ENCODE measurements at regions not wholly inside any gene's neighbourhood (a gene's known extent, or its start where the extent isn't known, plus 50 kb on each side); places are given as distances from the start of the nearest gene placed in this dataset.

GRCh38 chr5:5370059-5370774 is 52.3 kb upstream of the ICE1 start:
- no peaks in the 10 kb centered on the region for H3K4me1 ChIP-seq (replicated peaks)
- no peak overlapping the region for H3K27ac ChIP-seq
- 84% methylated on average over 7 of the region's 7 CpGs for WGBS
- no peak for DNase-seq (ENCODE audit: low spot score)
- H3K36me3 ChIP-seq: no peaks in the 10 kb centered on the region
- no peak overlapping the region for H3K4me3 ChIP-seq
- TF ChIP-seq POLR2A (IDR thresholded peaks at IDR 0.05) (no peak), POLR2AphosphoS5 (IDR thresholded peaks at IDR 0.05) (no peak), CTCF (IDR thresholded peaks at IDR 0.05) (no peak)
- H3K9me3 ChIP-seq: no peaks in the 10 kb centered on the region
- intact Hi-C loops (cut with DNase I): no loop called here
- no peaks in the 10 kb centered on the region for H3K27me3 ChIP-seq (replicated peaks; ENCODE audit: insufficient read depth)

GRCh38 chr5:5371005-5371404 is 51.5 kb upstream of the ICE1 start:
- H3K36me3 ChIP-seq: no peaks in the 10 kb centered on the region
- intact Hi-C loops (cut with DNase I): no loop called here
- no peak for DNase-seq (ENCODE audit: low spot score)
- no peaks in the 10 kb centered on the region for H3K4me1 ChIP-seq (replicated peaks)
- no peak for TF ChIP-seq POLR2A (IDR thresholded peaks at IDR 0.05)
- TF ChIP-seq CTCF (IDR thresholded peaks at IDR 0.05): no peak
- no peak for TF ChIP-seq POLR2AphosphoS5 (IDR thresholded peaks at IDR 0.05)
- no peak overlapping the region for H3K27ac ChIP-seq
- H3K27me3 ChIP-seq (replicated peaks; ENCODE audit: insufficient read depth): no peaks in the 10 kb centered on the region
- 92% methylated on average over 6 of the region's 6 CpGs for WGBS
- H3K9me3 ChIP-seq: no peaks in the 10 kb centered on the region
- H3K4me3 ChIP-seq: no peak overlapping the region

DNA sequence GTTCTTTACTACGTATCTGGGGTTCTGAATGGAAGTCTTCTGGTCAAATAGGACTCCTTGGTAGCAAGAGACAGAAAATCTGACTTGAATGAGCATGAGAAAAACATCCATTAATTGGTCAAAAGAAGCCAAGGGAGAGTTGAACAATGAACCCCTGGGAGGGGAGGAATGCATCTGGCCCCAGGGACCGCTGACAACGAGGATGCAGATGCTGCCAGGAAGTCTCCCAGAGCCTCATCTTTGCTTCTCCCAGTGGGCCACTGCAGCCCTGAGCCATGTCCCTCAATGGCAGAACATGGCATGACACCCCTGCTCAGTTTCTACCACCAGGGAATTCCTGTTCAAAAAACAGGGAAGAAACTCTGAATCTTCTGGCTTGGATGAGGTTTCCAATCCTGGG is 50.5 kb upstream of the ICE1 start:
- H3K4me3 ChIP-seq: no peak overlapping the region
- H3K36me3 ChIP-seq: no peaks in the 10 kb centered on the region
- intact Hi-C loops (cut with DNase I): no loop called here
- H3K9me3 ChIP-seq: no peaks in the 10 kb centered on the region
- no peak for TF ChIP-seq CTCF (IDR thresholded peaks at IDR 0.05)
- TF ChIP-seq POLR2A (IDR thresholded peaks at IDR 0.05): no peak
- TF ChIP-seq POLR2AphosphoS5 (IDR thresholded peaks at IDR 0.05): no peak
- 93% methylated on average over 3 of the region's 3 CpGs for WGBS
- no peak overlapping the region for H3K27ac ChIP-seq
- no peaks in the 10 kb centered on the region for H3K4me1 ChIP-seq (replicated peaks)
- no peaks in the 10 kb centered on the region for H3K27me3 ChIP-seq (replicated peaks; ENCODE audit: insufficient read depth)
- no peak for DNase-seq (ENCODE audit: low spot score)

GRCh38 chr5:5372511-5372910 is 50.0 kb upstream of the ICE1 start:
- WGBS: 47% methylated on average over 1 of the region's 1 CpG
- intact Hi-C loops (cut with DNase I): no loop called here
- no peak overlapping the region for H3K27ac ChIP-seq
- TF ChIP-seq POLR2A (IDR thresholded peaks at IDR 0.05) (no peak), POLR2AphosphoS5 (IDR thresholded peaks at IDR 0.05) (peak; percentile 58), CTCF (IDR thresholded peaks at IDR 0.05) (no peak)
- H3K36me3 ChIP-seq: no peaks in the 10 kb centered on the region
- no peaks in the 10 kb centered on the region for H3K9me3 ChIP-seq
- no peaks in the 10 kb centered on the region for H3K4me1 ChIP-seq (replicated peaks)
- H3K4me3 ChIP-seq: no peak overlapping the region
- peak; percentile 9 for DNase-seq (ENCODE audit: low spot score)
- H3K27me3 ChIP-seq (replicated peaks; ENCODE audit: insufficient read depth): no peaks in the 10 kb centered on the region

Measured in prostate gland (tissue), 2 donors.